GM04504 (cell line): ENCODE measurements at regions not wholly inside any gene's neighbourhood (a gene's known extent, or its start where the extent isn't known, plus 50 kb on each side); places are given as distances from the start of the nearest gene placed in this dataset.
"Not testable (repeated sequence)": the region's sequence is repeated elsewhere in the genome, so short reads cannot be mapped to it uniquely, and the experiment has no call there.

Experiments
- DNase-seq: peaks from one replicate; pipeline ENCODE4 v3.0.0-alpha.2; 2012; ENCODE audit warnings: low read depth

DNA sequence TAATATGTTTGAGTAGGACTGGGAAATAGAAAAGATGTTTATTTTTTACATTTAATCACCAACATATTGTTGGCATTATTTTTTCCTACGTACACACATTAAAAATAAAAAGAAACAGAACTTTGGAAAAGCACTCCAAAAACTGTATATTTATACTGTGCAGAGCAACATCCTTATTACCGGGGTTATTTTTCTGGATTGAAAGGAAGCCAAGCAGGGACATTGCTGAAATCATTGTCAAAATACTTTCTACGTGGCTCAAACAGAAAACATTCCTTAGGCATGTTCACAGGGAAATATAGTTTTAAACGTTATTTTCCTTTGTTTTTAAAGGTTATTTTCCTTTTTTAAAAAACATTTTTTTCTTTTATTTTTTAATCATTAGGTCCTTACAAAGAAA, 315.0 kb upstream of the SMIM21 start:
- no peak for DNase-seq

DNA sequence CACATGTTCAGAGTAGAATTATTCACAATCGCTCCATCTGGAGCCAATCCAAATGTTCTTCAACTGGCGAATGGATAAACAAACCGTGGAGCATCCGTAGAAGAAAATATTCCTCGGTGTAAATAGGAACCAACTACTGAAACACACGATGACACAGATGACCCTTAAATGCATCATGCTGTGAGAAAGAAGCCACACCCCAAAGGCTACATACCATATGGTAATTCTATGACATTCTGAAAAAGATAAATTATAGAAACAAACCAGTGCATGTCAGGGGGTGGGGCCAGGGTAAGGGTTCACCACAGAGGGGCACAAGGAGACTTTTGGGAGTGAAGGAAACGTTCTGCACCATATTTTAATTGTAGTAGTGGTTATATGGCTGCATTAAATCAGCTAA, 312.2 kb upstream of the SMIM21 start:
- DNase-seq = no peak

DNA sequence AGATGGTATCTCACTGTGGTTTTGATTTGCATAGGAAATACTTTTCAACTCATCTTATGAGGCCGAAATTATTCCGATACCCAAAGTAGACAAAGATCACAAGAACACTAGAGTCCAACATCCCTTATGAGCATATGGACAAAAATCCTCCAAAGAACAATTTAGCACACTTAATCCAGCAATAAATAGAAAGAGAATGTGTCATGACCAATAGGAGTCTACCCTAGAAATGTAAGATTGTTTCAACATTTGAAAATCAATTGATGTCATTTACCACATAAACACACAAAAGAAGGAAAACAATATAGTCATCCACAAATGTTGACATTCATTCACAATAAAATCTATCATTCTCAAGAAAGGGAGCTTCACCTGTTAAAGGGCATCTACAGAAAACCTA, 307.8 kb upstream of the SMIM21 start:
- no peak for DNase-seq

DNA sequence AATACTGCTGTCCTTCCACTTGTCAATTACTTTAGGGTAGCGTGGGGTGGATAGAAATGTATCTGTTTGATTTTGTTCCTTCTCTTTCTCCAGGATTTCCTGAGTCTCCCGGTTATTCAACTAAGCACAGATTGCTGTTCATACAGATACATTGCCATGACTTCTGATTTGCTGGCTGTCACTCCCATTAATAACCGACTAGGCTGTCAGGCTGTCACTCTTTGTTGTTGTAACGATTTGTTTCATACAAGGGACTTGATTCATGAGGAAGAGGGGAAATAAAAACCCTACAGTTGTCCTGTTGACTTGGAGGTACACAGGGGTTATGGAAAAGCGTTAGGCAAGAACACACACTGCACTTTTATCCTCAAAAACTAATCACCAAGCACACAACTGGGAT, 302.7 kb upstream of the SMIM21 start:
- no peak for DNase-seq

DNA sequence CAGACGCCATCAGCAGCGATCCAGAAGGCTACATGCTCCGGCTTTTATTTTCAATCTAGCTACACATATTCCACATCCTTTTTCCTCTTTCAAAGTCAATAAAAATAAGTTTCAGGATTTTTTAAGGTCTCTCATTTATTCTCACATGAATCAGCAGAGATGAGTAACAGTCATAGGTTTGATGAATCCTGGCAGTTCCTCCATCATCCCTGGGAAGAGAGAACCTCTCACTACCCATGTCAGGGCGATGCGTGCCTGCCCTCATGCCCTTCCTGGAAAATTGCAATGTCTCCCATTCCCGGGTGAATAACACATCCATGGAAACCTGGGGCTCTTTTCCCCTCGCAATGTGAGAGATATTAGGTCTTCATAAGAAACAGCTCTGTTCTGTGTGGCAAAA, 301.1 kb upstream of the SMIM21 start:
- DNase-seq = no peak

DNA sequence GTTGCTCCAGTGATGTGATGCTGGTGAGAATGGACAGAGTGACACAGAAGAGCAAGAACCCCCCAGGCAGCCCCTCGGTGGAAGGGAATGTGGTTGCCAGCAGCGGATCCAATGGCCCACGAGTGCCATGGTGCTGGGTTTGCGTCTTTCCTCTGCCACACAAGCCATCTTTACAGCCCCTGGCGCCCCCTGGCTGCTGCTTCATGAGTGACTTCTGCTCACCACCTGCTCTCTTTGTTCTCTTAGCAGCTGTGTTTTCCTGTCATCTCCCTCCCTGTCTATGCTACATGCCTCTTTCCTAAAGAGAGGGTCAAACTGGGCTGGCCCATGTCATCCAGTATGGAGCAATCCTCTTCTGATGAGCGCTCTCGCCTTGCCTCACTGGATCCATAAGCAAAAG, 300.0 kb upstream of the SMIM21 start:
- DNase-seq = peak; percentile 6

DNA sequence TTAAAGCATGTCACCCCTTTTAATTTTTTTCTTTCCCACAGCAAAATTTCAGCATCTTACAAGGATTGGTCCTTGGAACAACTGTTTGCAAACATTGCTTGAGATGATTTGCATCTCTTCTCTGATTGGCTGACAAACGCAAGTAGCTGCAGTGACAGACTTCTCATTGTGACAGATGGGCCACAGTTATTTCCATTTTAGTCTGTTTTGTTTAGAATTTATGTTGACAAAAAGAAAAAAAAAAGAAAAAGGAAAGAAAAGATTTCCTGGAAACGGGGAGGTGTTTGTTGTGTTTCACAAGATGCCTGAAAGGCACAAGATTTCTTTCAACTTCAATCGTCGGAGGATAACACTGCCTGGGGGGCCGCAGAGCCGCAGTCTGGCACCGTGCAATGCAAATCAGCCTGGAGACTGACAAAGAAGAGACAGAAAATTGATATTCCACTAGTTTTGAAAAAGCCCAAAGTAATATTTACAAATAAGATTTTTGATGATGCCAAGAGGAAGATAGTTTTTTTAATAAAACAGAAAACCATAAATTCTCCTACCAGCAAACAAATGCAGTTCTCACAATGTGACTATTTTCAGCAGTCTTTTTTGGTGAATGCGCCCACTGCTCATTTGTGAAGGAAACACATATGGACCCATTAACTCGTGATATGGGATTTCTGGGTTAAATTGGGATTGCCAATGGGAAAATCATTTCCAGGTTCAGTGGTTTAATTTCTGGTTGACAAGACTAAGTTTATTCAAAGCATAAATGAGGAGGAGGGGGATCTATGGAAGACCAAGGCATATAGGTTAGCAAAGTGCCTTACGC, 296.2 kb upstream of the SMIM21 start:
- no peak for DNase-seq

DNA sequence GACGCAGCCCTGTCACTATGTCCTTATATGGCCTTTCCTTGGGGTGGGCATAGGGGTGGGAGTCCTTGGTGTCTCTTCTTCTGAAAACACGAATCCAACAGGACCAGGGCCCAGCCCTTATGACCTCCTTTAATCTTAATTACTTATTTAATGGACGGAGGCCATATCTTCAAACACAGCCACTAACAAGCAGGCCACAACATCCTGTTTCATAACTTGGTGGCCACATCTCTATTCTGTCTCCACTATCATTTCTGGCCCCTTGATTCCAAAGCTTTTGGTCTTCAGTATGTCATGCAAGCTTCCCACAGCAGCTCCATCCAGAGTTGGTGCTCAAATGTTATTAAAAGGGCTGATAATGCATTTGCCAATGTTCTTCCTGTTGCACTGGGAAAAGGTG, 287.3 kb upstream of the SMIM21 start:
- DNase-seq = no peak

DNA sequence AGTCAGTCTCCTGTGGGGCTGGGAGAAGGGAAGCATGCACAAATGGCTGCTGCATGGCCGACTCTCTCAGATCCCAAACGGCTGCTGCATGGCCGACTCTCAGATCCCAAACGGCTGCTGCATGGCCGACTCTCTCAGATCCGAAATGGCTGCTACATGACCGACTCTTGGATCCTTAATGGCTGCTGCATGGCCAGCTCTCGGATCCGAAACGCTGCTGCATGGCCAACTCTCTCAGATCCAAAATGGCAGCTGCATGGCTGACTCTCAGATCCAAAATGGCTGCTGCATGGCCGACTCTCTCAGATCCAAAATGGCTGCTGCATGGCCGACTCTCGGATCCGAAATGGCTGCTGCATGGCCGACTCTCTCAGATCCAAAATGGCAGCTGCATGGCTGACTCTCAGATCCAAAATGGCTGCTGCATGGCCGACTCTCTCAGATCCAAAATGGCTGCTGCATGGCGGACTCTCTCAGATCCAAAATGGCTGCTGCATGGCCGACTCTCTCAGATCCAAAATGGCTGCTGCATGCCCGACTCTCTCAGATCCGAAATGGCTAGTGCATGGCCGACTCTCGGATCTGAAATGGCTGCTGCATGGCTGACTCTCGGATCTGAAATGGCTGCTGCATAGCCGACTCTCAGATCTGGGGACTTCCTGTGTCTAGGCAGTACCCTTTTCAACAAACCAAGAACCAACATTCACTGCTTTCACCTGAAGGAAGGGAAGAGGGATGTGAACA, 284.8 kb upstream of the SMIM21 start:
- not testable (repeated sequence) for DNase-seq

DNA sequence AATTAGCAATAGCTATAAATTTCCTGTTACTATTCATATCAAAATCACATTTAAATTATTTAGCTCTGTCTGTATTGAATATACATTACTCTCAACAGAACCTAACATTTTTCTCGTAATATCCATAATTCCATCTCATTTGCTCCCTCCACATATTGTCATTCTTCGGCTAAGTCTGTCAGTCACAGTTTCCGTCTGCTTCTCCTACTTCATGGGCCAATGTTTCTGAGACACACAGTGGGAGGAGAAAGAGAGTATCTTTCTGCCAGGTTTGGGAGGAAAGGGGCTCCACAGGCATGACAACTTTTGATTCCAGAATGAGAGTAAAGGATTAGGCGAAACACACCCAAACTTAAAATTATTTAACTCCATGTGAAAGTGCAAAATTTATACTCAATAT, 273.1 kb upstream of the SMIM21 start:
- DNase-seq = no peak

DNA sequence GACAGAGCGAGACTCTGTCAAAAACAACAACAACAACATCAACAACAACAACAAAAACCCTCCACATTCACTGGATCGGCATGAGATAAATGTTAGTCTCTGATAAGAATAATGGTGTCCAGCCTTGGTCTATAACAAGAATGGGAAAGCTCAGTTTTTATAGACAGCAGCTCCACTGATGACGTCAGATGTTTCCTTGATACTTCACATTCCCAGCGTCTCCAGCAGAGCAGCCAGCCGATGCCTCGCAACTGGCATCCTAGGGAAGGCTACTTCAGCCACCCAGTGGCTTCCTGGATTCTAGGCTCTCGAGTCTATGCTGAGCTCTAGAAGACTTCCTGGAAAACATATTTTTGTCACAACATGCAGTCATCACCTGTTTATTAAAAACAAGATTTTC, 271.4 kb upstream of the SMIM21 start:
- DNase-seq = no peak

DNA sequence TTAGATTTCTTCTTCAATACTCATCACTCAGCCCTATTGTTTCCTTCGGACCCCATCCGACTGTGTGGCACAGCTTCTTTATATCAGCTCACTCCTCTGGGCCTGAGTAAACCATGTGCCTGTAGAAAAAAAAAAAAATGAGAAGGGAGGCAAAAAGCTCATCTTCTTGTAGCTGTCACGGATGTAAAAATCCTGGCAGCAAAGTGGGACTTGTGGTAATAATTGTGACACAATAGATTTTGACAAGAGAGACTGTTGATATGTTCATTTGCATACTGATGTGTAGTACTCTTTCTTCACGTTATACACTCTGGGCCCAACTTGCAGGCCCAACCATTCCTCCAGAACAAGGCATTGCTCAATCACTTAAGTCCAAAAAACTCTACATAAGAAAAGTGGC, 270.0 kb upstream of the SMIM21 start:
- no peak for DNase-seq

DNA sequence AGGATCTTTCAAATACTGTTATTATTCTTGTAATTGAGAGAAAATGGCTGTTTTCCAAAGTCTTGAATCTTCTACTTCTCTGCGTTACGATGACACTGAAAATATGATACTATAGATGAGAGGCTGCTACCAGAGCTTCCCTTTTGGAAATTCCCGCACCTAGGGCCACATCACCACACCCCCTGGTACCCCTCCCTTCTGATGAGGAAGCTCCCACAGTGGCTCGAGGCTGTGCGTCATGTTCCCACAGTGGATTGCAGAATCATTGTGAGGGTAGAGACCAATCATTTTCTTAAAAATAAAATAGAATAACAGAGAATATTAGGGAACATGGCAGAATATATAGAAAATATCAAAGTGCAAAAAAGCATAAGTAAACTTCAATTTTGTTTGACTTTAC, 268.9 kb upstream of the SMIM21 start:
- DNase-seq = no peak

DNA sequence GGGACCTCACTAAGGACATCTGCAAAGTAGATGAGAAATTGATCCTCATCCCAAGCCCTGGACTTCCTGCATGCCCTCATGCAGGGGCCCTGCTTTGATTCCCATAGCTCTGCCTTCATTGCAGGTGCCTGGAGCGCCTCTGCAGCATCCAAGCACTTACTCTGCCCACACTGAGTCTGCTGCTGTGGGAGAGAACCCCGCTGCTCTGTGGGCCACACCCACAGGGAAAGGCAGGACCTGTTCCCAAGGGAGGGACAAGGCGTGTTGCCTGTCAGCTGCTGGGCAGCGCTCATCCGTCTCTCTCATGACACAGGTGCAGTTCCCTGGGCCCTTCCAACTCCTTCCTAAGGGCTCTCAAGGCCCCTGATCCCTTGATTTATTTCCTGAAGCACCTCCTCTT, 266.8 kb upstream of the SMIM21 start:
- no peak for DNase-seq

DNA sequence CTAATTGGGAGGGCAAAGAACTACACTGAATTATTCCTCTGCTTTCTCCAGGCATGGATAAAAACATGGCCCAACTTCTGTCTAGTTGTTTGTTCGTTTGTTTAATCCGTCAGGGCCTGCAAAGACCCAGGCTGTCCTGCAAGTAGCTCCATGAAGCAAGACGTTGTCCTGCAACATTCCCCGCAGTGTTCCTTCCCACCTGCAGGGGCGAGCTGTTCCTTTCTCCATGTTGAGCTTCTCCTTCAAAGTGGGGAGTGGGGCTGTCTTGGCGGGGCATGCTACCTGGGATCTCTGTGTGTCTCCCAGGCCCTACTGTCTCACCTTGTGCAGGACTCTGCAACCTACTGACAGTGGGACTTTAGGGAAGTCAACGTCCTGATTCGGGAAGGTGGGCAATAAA, 264.0 kb upstream of the SMIM21 start:
- DNase-seq = no peak

DNA sequence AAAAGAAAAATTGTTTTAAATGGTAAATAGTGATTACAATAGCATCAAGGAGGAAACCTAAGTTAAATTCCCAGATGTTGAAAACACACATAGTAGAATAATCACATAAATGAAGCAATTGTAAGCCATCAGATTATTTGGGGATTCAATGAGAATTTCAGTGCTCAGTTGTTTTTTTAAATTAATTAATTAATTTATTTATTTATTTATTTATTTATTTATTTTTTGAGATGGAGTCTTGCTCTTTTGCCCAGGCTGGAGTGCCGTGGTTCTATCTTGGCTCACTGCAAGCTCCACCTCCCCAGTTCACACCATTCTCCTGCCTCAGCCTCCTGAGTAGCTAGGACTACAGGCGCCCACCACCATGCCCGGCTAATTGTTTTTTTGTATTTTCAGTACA, 262.8 kb upstream of the SMIM21 start:
- DNase-seq = not testable (repeated sequence)

DNA sequence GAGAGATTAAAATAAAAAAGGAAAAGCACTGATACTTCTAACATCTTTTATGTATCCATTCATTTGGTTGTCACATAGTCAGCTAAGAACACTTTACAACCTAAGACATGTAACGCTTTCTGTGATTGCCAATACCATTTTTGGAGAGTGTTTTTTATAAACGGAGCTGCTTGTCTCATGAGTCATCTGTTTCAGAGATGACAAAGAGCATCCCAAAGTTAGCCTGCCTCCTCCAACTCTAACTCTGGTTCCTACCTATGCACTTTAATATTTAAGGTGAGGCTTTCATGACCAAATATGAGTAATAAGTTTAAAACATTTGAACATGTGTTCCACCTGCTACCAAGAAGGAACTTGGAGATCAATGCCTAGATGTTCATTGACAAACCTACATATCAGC, 260.1 kb upstream of the SMIM21 start:
- no peak for DNase-seq

DNA sequence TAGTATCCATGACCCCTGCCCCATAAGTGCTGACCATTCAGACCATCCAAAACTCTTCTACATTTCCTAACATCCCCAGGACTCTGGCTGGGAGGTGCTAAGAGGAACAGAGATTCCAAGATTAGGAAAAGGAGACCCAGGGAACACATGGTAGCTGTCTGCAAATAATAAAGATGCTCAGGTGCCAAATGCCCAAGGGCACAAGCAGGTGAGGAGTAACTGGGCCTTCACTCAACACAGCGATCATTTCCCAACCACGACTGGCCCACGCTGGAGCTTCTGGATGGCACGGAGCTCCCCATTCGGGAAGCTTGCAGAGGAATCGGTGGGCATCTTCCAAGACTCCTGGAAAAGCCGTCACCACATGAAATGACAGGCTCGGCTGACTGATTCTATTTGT, 255.9 kb upstream of the SMIM21 start:
- no peak for DNase-seq

DNA sequence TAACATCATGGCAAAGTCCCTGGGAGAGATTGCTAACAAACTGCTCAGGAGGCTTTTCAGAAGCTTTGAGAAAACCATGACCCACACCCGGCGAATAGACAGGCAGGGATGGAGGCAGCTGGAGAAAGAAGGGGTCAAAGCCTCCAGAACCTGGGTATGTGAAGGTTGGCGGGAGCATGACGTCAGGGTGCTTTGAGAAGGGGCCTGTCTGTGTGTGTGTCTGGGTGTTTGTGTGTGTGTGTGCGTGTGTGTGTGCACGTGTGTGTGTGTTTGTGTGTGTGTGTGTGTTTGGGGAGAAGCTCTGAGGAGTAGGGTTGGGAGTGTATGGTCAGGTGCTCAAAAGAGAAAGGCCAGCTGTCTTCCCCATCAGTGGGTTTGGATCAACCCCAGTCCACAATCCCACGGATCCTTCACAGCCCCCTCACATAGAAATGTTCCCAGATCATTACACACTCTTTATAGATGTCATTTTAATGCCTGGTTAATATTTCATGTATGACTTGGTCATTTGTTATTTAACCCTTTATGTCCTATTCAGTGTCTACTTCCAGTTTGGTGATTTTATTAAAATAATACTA, 254.1 kb upstream of the SMIM21 start:
- no peak for DNase-seq

DNA sequence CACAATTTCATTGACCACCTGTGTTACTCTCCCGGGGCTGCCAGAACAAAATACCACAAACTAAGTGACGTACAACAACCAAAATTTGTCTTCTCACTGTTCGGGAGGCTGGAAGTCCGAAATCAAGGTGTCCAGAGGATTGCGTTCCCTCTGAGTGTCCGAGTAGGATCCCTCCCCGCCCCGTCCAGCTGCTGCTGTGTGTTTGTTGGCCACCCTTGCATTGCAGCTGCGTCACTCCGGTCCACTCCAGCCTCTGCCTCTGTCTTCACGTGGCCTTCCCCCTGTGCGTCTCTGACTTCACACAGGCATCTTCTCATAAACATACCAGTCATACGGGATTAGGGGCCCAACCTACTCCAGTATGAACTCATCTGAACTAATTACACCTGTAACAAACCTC, 251.8 kb upstream of the SMIM21 start:
- no peak for DNase-seq

DNA sequence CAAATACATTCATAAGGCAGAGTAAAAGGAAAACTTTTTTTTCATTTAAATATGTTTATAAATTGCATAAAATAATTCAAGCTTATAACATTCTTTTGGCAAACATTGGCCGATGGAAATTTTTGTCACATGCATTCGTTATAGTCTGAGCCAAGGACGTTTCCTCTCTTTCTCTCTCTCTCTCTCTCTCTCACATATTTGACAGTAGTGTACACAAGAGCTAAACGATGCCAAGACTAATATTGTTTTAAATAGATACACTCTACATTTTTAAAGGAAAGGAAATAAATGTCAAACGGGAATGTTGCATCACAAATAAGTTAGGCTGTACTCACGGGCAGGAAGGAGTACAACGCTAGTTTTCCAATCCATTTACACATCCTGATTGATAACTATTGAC, 251.1 kb upstream of the SMIM21 start:
- no peak for DNase-seq

DNA sequence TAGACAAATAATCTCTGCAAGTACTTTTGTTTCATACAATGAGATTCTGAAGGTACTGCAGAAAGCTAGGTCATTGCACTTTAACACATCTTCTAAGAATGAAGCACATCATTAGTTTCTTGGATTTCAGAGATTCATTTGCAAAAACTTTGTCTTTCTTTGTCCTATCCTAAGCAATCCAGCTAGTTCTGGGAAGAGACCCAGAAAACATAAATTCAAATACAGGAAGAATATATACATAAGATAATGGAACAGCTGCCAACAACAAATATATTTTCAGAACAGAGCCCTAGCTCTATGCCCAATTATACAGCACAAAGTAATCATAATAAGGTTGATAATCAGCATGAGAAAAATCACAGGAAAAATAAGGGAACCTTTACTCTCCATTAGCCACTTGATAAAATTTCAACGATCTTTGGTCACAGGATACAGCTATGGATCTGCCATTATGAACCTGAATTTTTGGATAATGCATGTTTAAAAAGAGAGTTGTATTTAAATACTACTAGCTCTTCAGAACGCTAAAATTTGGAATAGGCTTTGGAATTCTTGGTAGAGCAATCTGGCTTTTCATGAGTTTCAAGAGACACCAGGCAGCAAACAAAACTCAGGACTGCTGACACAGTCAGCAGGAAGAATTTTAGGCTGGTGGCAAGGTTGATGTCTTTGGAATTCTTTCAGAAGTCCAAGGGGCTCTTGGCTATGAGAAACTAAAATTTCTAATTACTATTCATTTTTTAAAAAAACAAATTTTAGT, 250.4 kb upstream of the SMIM21 start:
- DNase-seq = no peak

DNA sequence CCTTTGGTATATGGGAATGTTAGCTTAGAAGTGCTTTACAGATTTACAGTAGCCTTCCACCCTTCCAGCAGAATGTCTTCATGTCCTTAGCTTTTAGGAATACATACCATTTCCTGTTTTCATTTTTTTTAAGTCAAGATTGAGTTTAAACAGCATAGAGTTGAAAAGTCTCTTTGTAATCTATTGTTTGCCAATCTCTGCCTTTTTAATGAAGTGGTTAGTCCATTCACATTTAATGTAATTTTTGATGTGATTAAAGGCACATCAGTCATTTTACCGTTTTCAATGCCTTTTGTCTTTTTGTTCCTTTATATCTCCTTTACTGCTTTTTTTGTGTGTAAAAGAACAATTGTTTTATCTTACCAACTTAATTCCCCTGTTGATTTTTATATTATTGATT, 233.4 kb upstream of the SMIM21 start:
- DNase-seq = no peak
